Heart right ventricle (tissue), 16 donors: ENCODE measurements at regions not wholly inside any gene's neighbourhood (a gene's known extent, or its start where the extent isn't known, plus 50 kb on each side); places are given as distances from the start of the nearest gene placed in this dataset.

Experiments
- ATAC-seq, 8 donors: fragments of 200-7000 bp; cut with Tn5 transposase; one replicate each; pipeline ENCODE4 v1.9.1; 2020; ENCODE audit warnings: mild to moderate bottlenecking in 8 of 8, moderate library complexity in 8 of 8, moderate number of reproducible peaks in 1 of 8
- DNase-seq, 2 donors: peaks; one replicate each; pipeline ENCODE4 v3.0.0-alpha.2; 2020
- H3K27ac ChIP-seq, 10 donors: fragments of 200-600 bp; sonication (generic) in 2 of 10; one replicate each; pipeline versions ENCODE4 v1.5.0 to v1.8.0; 2020 to 2022; ENCODE audit warnings: mild to moderate bottlenecking in 3 of 10
- H3K27me3 ChIP-seq, 7 donors: fragments of 200-600 bp; one replicate each; pipeline ENCODE4 v1.8.0; 2021 to 2022; ENCODE audit warnings: mild to moderate bottlenecking in 2 of 7
- H3K36me3 ChIP-seq, 9 donors: fragments of 200-600 bp; sonication (generic) in 1 of 9; one replicate each; pipeline versions ENCODE4 v1.5.0 to v1.8.0; 2020 to 2022; ENCODE audit warnings: mild to moderate bottlenecking in 2 of 9
- H3K4me1 ChIP-seq, 9 donors: fragments of 200-600 bp; sonication (generic) in 1 of 9; one replicate each; pipeline versions ENCODE4 v1.5.0 to v1.8.0; 2020 to 2022; ENCODE audit warnings: mild to moderate bottlenecking in 4 of 9
- H3K4me3 ChIP-seq, 10 donors: fragments of 200-600 bp; sonication (generic) in 2 of 10; one replicate each; pipeline versions ENCODE4 v1.5.0 to v1.8.0; 2020 to 2022; ENCODE audit warnings: mild to moderate bottlenecking in 7 of 10, moderate library complexity in 2 of 10
- H3K9me3 ChIP-seq, 11 donors: fragments of 200-600 bp in 10 of 11; sonication (generic) in 2 of 11; one replicate each; pipeline versions ENCODE4 v1.5.0 to v1.8.0; 2013 to 2022; ENCODE audit warnings: mild to moderate bottlenecking in 2 of 11, control low read depth in 1 of 11, moderate library complexity in 1 of 11
- CTCF ChIP-seq, 9 donors: fragments of 200-600 bp; sonication (generic) in 2 of 9; IDR thresholded peaks; one replicate each; pipeline versions ENCODE4 v1.5.0 to v1.8.0; 2021 to 2022; ENCODE audit warnings: antibody characterized with exemption in 9 of 9, mild to moderate bottlenecking in 5 of 9, moderate library complexity in 1 of 9
- WGBS, 2 donors: extraction: QIAGEN DNeasy Blood & Tissue Kit; methylation state at CpG; one replicate each; pipeline ENCODE4 v1.1.7; 2013; ENCODE audit warnings: inconsistent platforms in 1 of 2; 5-methylcytosine and 5-hydroxymethylcytosine counted together
- intact Hi-C, 10 donors: fragments of 100-400 bp; cut with DNase I; formaldehyde crosslinking; loops; one replicate each; pipeline versions ENCODE4 v1.11.1 to v1.14.2; 2022
- donor health status: Arrhythmogenic right ventricular cardiomyopathy.
- donor health status: ischemic (EF 13 %, LVEDD 7.1; RV severe dilation, severe dysfunction).
- donor health status: healthy with polysubstance abuse.
- donor health status: DM: no; HTN: yes; CAD: no.
- donor health status: DM: no; HTN: no; CAD: no.
- donor health status: ischemic (EF 25% LVEDD 6.9; RV normal size, moderate dysfunction).
- donor health status: ischemic (EF 25% LVEDD 5.7; RV mildly dilated, moderate dysfunction).
- donor health status: healthy.
- donor health status: DM: yes; HTN: yes; CAD: no.
- donor health status: Ischemic cardiomyopathy.
- donor health status: ischemic (EF 35%, LVEDD 5.7; RV mildly dilated, moderate dysfunction).
- donor health status: nonischemic (EF 11% LVEDD 7.7; RV severe dilation, severe dysfunction).
- donor health status: DM: yes; HTN: yes; CAD: no.
- donor health status: PGD.
- donor health status: ischemic (EF 29% LVEDD 5.4; RV normal size, mild dysfunction).
- donor health status: nonischemic (EF 23%, LVEDD 6.1; RV moderate dilation, normal function).

DNA sequence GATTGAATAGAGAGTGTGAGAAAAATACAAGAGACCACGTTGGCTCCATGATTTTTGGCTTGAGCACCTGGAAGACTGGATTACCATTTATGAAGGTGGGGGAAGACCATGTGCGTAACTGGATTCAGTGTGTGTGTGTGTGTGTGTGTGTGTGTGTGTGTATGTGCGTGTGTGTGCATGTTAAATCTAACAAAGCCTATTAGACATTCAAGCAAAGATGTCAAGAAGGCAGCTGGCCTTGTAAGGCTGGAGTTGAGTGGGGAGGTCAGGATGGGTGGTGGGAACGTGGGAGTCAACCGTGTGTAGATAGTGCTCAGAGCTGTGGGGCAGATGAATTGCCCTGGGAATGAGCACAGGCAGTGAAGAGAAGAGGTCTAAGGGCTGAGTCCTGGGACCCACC lies 293.8 kb upstream of the POU3F1 start:
- no peak overlapping the region for H3K27ac ChIP-seq
- H3K36me3 ChIP-seq, result no peaks in the 10 kb centered on the region
- intact Hi-C loops, result no loop called here
- peaks cover 0 to 27% (median 11%) of the 10 kb centered on the region in 7 donors for H3K27me3 ChIP-seq
- ATAC-seq, result no peak
- H3K4me3 ChIP-seq, result no peak overlapping the region
- DNase-seq, result no peak
- WGBS, 2 donors, result 79 to 82% methylated on average over 5 of the region's 5 CpGs
- H3K4me1 ChIP-seq, result no peaks in the 10 kb centered on the region
- H3K9me3 ChIP-seq, result peaks cover 0 to 6% (median 0%) of the 10 kb centered on the region in 11 donors
- TF ChIP-seq CTCF (IDR thresholded peaks at IDR 0.05), result no peak

DNA sequence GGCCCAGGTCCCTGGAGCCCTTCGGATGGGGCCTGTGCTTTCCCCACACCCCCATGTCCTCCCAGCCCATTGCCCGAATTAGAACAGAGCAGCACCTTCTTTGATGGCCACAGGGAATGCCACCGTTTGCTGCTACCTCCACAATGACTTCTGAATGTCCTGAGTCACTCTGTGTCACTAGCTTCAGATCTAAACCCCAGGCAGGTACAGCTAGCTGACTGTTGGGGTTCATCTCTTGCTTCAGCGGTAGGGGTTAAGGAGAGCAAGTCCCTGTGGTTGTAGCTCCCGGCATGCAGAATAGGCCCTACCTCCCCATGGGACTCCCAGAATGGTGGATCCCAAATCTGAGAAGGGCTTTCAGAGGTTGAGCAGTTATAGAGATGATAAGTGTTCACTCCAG lies 291.1 kb upstream of the POU3F1 start:
- Histone ChIP-seq H3K9me3 (no peaks in the 10 kb centered on the region), H3K27ac (no peak overlapping the region), H3K4me3 (no peak overlapping the region), H3K4me1 (no peaks in the 10 kb centered on the region), H3K36me3 (no peaks in the 10 kb centered on the region), H3K27me3 (peaks cover 0 to 42% (median 18%) of the 10 kb centered on the region in 7 donors)
- no peak for DNase-seq
- intact Hi-C loops, result no loop called here
- WGBS, 2 donors, result 73% methylated on average over 5 of the region's 5 CpGs
- no peak for ATAC-seq
- no peak for TF ChIP-seq CTCF (IDR thresholded peaks at IDR 0.05)

DNA sequence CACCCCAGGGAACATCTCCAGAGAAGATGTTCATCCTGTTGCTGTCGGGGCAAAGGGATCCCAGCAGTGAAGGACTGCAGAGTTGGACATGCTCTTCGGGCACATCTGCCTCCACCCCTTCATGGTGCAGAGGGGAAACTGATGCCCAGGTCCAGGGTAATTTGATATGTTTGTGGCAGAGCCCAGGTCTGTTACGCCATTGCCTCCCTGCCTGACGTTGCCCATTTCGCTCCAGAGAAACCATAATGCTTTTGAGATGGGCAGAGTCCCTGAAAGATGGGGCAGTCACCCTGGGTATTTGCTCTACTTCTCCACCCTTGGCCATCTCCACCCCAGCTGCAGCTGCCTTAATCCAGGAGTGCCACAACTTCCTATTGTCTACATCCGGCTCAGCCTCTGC lies 290.4 kb upstream of the POU3F1 start:
- Histone ChIP-seq H3K9me3 (no peaks in the 10 kb centered on the region), H3K27ac (no peak overlapping the region), H3K4me1 (no peaks in the 10 kb centered on the region), H3K4me3 (no peak overlapping the region), H3K27me3 (peaks cover 0 to 47% (median 18%) of the 10 kb centered on the region in 7 donors), H3K36me3 (no peaks in the 10 kb centered on the region)
- DNase-seq, result no peak
- WGBS, 2 donors, result 83 to 87% methylated on average over 6 of the region's 6 CpGs
- TF ChIP-seq CTCF (IDR thresholded peaks at IDR 0.05), result no peak
- no peak for ATAC-seq
- intact Hi-C loops, result no loop called here

GRCh38 chr1:38336301-38336923 lies 289.8 kb upstream of the POU3F1 start:
- no peak for TF ChIP-seq CTCF (IDR thresholded peaks at IDR 0.05)
- no peaks in the 10 kb centered on the region for H3K9me3 ChIP-seq
- no peaks in the 10 kb centered on the region for H3K4me1 ChIP-seq
- DNase-seq (no peak), ATAC-seq (no peak)
- intact Hi-C loops, result no loop called here
- no peak overlapping the region for H3K27ac ChIP-seq
- H3K36me3 ChIP-seq, result no peaks in the 10 kb centered on the region
- H3K4me3 ChIP-seq, result no peak overlapping the region
- peaks cover 0 to 47% (median 18%) of the 10 kb centered on the region in 7 donors for H3K27me3 ChIP-seq
- WGBS, 2 donors, result 89 to 90% methylated on average over 8 of the region's 8 CpGs
